ENCODE measurements at regions not wholly inside any gene's neighbourhood (a gene's known extent, or its start where the extent isn't known, plus 50 kb on each side); places are given as distances from the start of the nearest gene placed in this dataset.

GRCh38 chr11:45087086-45087899 lies 59.1 kb upstream of the PRDM11 start:
- TF ChIP-seq EZH2 (IDR thresholded peaks at IDR 0.05; ENCODE audit: borderline replicate concordance, insufficient read depth, low read depth, low read length, poor library complexity, severe bottlenecking) (no peak), CTCF (IDR thresholded peaks at IDR 0.05) (no peak)
